LNCAP (cell line): ENCODE measurements at regions not wholly inside any gene's neighbourhood (a gene's known extent, or its start where the extent isn't known, plus 50 kb on each side); places are given as distances from the start of the nearest gene placed in this dataset.

Source experiments
- CTCF ChIP-seq: fragments of 450-650 bp; IDR thresholded peaks from 2 replicates; pipeline ENCODE4 v1.5.1; 2017; ENCODE audit warnings: mild to moderate bottlenecking

GRCh38 chr22:47274196-47274595 is 511.7 kb downstream of the TBC1D22A start:
- no peak for TF ChIP-seq CTCF

GRCh38 chr22:47270463-47271135 is 508.1 kb downstream of the TBC1D22A start:
- no peak for TF ChIP-seq CTCF

GRCh38 chr22:47269516-47270088 is 507.2 kb downstream of the TBC1D22A start:
- no peak for TF ChIP-seq CTCF

- no peak for TF ChIP-seq CTCF
Measured at GRCh38 chr22:47267513-47268282, 505.2 kb downstream of the TBC1D22A start.

- TF ChIP-seq CTCF: no peak
Measured at GRCh38 chr22:47266329-47266728, 503.9 kb downstream of the TBC1D22A start.

- TF ChIP-seq CTCF: no peak
Measured at GRCh38 chr22:47260551-47260950, 498.1 kb downstream of the TBC1D22A start.

GRCh38 chr22:47259990-47260389 is 497.5 kb downstream of the TBC1D22A start:
- no peak for TF ChIP-seq CTCF
